ENCODE measurements at regions not wholly inside any gene's neighbourhood (a gene's known extent, or its start where the extent isn't known, plus 50 kb on each side); places are given as distances from the start of the nearest gene placed in this dataset.

DNA sequence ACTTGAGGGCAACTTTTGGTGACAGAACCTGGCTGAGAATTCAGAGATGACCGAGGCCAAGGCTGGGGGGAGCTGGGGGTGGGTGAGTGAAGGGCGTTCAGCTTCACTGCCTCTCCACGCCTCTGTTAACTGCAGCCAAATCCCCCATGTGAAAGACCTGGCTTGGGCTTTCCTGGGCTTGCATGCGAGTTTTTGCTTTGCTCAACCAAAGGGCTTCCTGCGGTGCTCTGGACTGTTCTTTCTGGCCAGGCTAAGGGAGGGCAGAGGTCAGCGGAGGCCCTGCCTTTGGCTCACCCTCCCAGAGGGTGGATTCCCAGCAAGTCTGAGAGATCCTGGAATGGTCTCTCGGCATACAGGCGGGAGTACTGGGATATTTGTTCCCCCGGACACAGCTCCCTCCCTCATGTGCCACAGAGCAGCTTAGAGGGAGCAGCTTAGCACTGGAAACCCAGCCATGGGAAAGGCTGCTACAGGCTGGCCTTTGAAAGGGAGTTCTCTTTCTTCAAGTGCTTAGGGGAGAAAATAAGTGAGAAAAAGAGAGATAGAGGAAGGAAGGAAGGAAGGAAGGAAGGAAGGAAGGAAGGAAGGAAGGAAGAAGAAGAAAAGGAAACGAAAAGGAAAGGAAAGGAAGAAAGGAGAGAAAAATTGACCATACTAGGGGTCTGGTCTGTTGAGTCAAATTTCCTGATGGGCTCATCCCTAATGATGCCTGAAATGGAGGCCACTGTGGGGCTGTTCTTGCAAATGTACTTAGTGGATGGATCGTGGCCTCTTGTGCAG is 158.8 kb downstream of the FGF18 start:
- no peak overlapping the region for H2BK20ac ChIP-seq (ENCODE audit: low read length)
- FAIRE-seq (no peak), DNase-seq (ENCODE audit: low read depth in 1 of 2, low spot score in 2 of 2) (no peak)
- peak overlapping the region; percentile 61; the same call in 1 of the 2 replicates for H2BK15ac ChIP-seq (ENCODE audit: low read length)
- peaks cover 0 to 6% (median 0%) of the 10 kb centered on the region in 4 experiments; a peak in 2 of 7 replicates for H3K4me1 ChIP-seq (replicated peaks in 1 of 4; ENCODE audit: control insufficient read depth in 3 of 4, insufficient read depth in 4 of 4, low read length in 3 of 4)
- H2BK12ac ChIP-seq (ENCODE audit: low read depth, low read length), result no peak overlapping the region
- H3K4me3 ChIP-seq (ENCODE audit: extremely low read depth in 1 of 4, insufficient read depth in 2 of 4, low read depth in 3 of 4, low read length in 4 of 4), result no peak overlapping the region
- no peak overlapping the region for H4K5ac ChIP-seq (ENCODE audit: insufficient read length, low read depth, low read length)
- H3K9ac ChIP-seq (replicated peaks in 1 of 4; ENCODE audit: extremely low read depth in 1 of 4, low read depth in 3 of 4, low read length in 3 of 4), result no peak overlapping the region
- ChIA-PET CTCF (ENCODE audit: partially characterized antibody) (interaction anchor here (0.8 to 1.7 kb wide), 5 partner anchors 18 to 280 kb away, joined by 3 to 5 read pairs (median 3); partner anchors contain the start of gene FGF18), POLR2A (ENCODE audit: partially characterized antibody) (interaction anchor here (0.7 to 1.3 kb wide), 2 partner anchors 90 to 642 kb away, joined by 3 to 8 read pairs; no protein-coding TSS in a partner anchor)
- H3K4ac ChIP-seq (replicated peaks; ENCODE audit: insufficient read length, low read depth, low read length), result no peak overlapping the region
- H3K36me3 ChIP-seq (ENCODE audit: control insufficient read depth in 2 of 4, insufficient read depth in 4 of 4, low read length in 3 of 4), result no peaks in the 10 kb centered on the region
- H3K23ac ChIP-seq (ENCODE audit: insufficient read length), result no peak overlapping the region
- WGBS, 2 experiments (ENCODE audit: extremely low coverage in 1 of 2, insufficient coverage in 1 of 2, insufficient read length in 1 of 2, insufficient replicate concordance in 2 of 2, low coverage in 1 of 2, low lambda C conversion rate in 2 of 2, missing lambda C conversion rate in 1 of 2), result 77% methylated on average over 10 of the region's 11 CpGs; no CpG with 5 or more reads in 1 of the 2 experiments
- no peaks in the 10 kb centered on the region; a peak in 1 of 7 replicates for H3K27me3 ChIP-seq (replicated peaks in 1 of 4; ENCODE audit: control insufficient read depth in 3 of 4, extremely low read depth in 1 of 4, insufficient read depth in 3 of 4, low read length in 3 of 4)
- H3K18ac ChIP-seq (ENCODE audit: extremely low read depth, low read length), result no peak overlapping the region
- no peaks in the 10 kb centered on the region for H3K79me2 ChIP-seq (ENCODE audit: control insufficient read depth in 1 of 2, insufficient read depth in 2 of 2, low read length in 2 of 2)
- H2AK5ac ChIP-seq (ENCODE audit: low read depth, low read length), result no peak overlapping the region
- H2AFZ ChIP-seq (ENCODE audit: low read length), result peak overlapping the region; percentile 89; the same call in 1 of the 2 replicates
- H4K8ac ChIP-seq (ENCODE audit: extremely low read depth, insufficient read depth, low read length), result no peak overlapping the region; the same call in 1 of the 2 replicates
- no peak overlapping the region for H3K27ac ChIP-seq (ENCODE audit: low read depth, low read length)
- H3K23me2 ChIP-seq (ENCODE audit: low read depth, low read length), result no peaks in the 10 kb centered on the region
- no peak overlapping the region for H4K91ac ChIP-seq (replicated peaks; ENCODE audit: insufficient read length, low read length)
- no peak overlapping the region for H3K4me2 ChIP-seq (ENCODE audit: insufficient read depth in 1 of 2, low read depth in 2 of 2, low read length in 2 of 2)
- H3K14ac ChIP-seq (ENCODE audit: insufficient read length), result no peak overlapping the region
- no peak overlapping the region for H3K56ac ChIP-seq (replicated peaks; ENCODE audit: insufficient read length, low read depth, low read length)
- TF ChIP-seq SIRT6 (IDR thresholded peaks at IDR 0.05; ENCODE audit: low read length) (no peak), KDM5A (IDR thresholded peaks at IDR 0.05; ENCODE audit: low read length) (no peak), HDAC6 (IDR thresholded peaks at IDR 0.05; ENCODE audit: low read depth, low read length) (no peak), TAF1 (IDR thresholded peaks at IDR 0.05; ENCODE audit: low read depth, low read length) (no peak), JUND (IDR thresholded peaks at IDR 0.05; ENCODE audit: low read length) (no peak), TBP (IDR thresholded peaks at IDR 0.05; ENCODE audit: low read depth, low read length) (no peak), BRCA1 (IDR thresholded peaks at IDR 0.05; ENCODE audit: low read depth, low read length) (no peak), CTBP2 (IDR thresholded peaks at IDR 0.05; ENCODE audit: borderline replicate concordance, insufficient read depth, insufficient read length, low read length) (no peak), YY1 (IDR thresholded peaks at IDR 0.05; ENCODE audit: low read depth, low read length) (no peak), TCF12 (IDR thresholded peaks at IDR 0.05; ENCODE audit: low read depth, low read length) (no peak)
- no peaks in the 10 kb centered on the region for H4K20me1 ChIP-seq (replicated peaks in 1 of 2; ENCODE audit: control insufficient read depth in 1 of 2, insufficient read depth in 2 of 2, low read length in 2 of 2)
- no peak overlapping the region for H2BK120ac ChIP-seq (replicated peaks; ENCODE audit: low read depth, low read length)
- peak overlapping the region; percentile 35; the same call in 1 of the 2 replicates for H2BK5ac ChIP-seq (ENCODE audit: low read depth, low read length)
- no peaks in the 10 kb centered on the region for H3K79me1 ChIP-seq (ENCODE audit: low read depth, low read length)
- H3K9me3 ChIP-seq (ENCODE audit: insufficient read depth in 2 of 2, low read depth in 1 of 2, low read length in 1 of 2), result no peaks in the 10 kb centered on the region

Data from H1 (cell line).